Ovary (tissue), 7 donors: ENCODE measurements at regions not wholly inside any gene's neighbourhood (a gene's known extent, or its start where the extent isn't known, plus 50 kb on each side); places are given as distances from the start of the nearest gene placed in this dataset.
"Not testable (repeated sequence)": the region's sequence is repeated elsewhere in the genome, so short reads cannot be mapped to it uniquely, and the experiment has no call there.

ENCODE experiments used
- DNase-seq, 5 donors: peaks; one replicate each; pipeline ENCODE4 v3.0.0-alpha.2; 2019 to 2020
- H3K27ac ChIP-seq, 2 donors: fragments of 200-600 bp; one replicate each; pipeline versions ENCODE4 v1.5.1 to v1.8.0; 2019 to 2022
- H3K27me3 ChIP-seq: fragments of 200-600 bp; one replicate; pipeline ENCODE4 v1.8.0; 2022
- H3K36me3 ChIP-seq: fragments of 200-600 bp; sonication (generic); one replicate; pipeline ENCODE4 v1.5.1; 2019
- H3K4me1 ChIP-seq: one replicate; pipeline ENCODE4 v1.8.1; 2013; ENCODE audit warnings: mild to moderate bottlenecking, moderate library complexity; ENCODE audit not compliant: insufficient read depth
- H3K4me3 ChIP-seq: fragments of 200-600 bp; sonication (generic); one replicate; pipeline ENCODE4 v1.5.1; 2017
- H3K9me3 ChIP-seq, 2 donors: fragments of 200-600 bp in 1 of 2; sonication (generic) in 1 of 2; one replicate each; pipeline versions ENCODE4 v1.5.1 to v1.8.1; 2013 to 2019; ENCODE audit warnings: mild to moderate bottlenecking in 1 of 2, moderate library complexity in 1 of 2
- EP300 ChIP-seq: sonication (generic); formaldehyde crosslinking; IDR thresholded peaks from one replicate; pipeline ENCODE4 v1.6.1; 2017; ENCODE audit warnings: antibody characterized with exemption
- POLR2A ChIP-seq: fragments of 450-650 bp; IDR thresholded peaks from one replicate; pipeline ENCODE4 v1.6.1; 2017; ENCODE audit warnings: antibody characterized with exemption, mild to moderate bottlenecking, moderate library complexity
- WGBS, 3 donors: extraction: QIAGEN DNeasy Blood & Tissue Kit in 1 of 3; methylation state at CpG; one replicate each; pipeline versions ENCODE4 v1.1.5 to v1.1.7; 2013 to 2017; 5-methylcytosine and 5-hydroxymethylcytosine counted together
- intact Hi-C, 4 donors: fragments of 100-400 bp; cut with DNase I; formaldehyde crosslinking; loops; one replicate each; pipeline versions ENCODE4 v1.11.0 to v1.15.1; 2022 to 2023
- TF ChIP-seq, protein P1 (sequence below), 3 donors: fragments of 450-650 bp in 2 of 3; fragments of 200-600 bp in 1 of 3; IDR thresholded peaks; one replicate each; pipeline versions ENCODE4 v1.5.1 to v1.8.0; 2016 to 2022; ENCODE audit warnings: antibody characterized with exemption in 3 of 3, mild to moderate bottlenecking in 1 of 3
- donor health status: DM: no; HTN: no; CAD: no; lungs with moderate emphysema.
- donor health status: DM: no; HTN: no; CAD: no.
- donor health status: Bipolar disorder and iron deficiency.
- donor health status: DM: no; HTN: no; CAD: no.
- donor health status: DM: yes; HTN: yes; CAD: no.

DNA sequence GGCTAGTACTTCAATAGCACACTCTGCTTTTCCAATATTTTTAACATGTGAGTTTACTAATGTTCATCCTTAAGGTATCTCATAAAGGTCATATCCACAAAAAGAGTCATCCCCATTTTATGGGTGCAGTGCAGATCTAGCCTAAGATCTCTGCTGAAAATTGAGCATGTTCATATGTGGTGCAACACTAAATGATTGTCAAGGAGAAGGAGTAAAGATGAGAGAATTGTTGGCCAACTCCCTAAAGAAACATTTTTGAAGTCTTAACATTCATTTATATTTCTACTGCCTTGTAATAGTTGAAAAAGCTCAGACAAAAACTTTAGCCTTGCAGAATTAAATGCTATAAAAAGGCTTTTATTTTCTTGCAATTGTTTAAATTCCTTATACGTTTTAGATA is 1159.6 kb downstream of the TBL1XR1 start:
- no peak overlapping the region for H3K27ac ChIP-seq
- H3K4me3 ChIP-seq = no peak overlapping the region
- intact Hi-C loops = no loop called here
- no peak for DNase-seq
- 5 to 20% (median 12%) methylated on average over 1 of the region's 1 CpG for WGBS, 3 donors
- TF ChIP-seq POLR2A (no peak), EP300 (no peak)
- H3K36me3 ChIP-seq = no peaks in the 10 kb centered on the region
- peaks cover 4% of the 10 kb centered on the region for H3K27me3 ChIP-seq
- H3K4me1 ChIP-seq = no peaks in the 10 kb centered on the region
- H3K9me3 ChIP-seq = no peaks in the 10 kb centered on the region

DNA sequence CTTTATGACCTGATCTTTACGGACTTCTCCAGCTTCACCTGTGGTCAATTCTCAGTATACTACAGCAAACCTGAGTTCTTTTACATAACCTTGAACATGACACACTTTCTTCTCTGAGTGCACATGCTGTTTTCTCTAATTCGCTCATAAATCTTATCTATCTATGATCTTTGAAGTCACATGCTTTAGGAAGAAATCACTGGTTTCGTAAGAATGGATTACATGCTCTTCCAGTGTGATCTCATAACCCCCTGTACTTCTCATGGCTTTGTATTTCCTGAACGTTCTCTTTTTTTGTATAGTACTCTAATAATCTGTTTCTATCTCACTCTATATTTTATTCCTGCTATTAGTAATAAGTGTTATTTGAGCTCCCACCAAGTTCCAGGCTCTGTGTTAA is 1165.2 kb downstream of the TBL1XR1 start:
- Histone ChIP-seq H3K4me3 (no peak overlapping the region), H3K27me3 (no peaks in the 10 kb centered on the region), H3K27ac (no peak overlapping the region), H3K9me3 (no peaks in the 10 kb centered on the region), H3K36me3 (no peaks in the 10 kb centered on the region), H3K4me1 (no peaks in the 10 kb centered on the region)
- DNase-seq = no peak
- TF ChIP-seq, protein P1, sequence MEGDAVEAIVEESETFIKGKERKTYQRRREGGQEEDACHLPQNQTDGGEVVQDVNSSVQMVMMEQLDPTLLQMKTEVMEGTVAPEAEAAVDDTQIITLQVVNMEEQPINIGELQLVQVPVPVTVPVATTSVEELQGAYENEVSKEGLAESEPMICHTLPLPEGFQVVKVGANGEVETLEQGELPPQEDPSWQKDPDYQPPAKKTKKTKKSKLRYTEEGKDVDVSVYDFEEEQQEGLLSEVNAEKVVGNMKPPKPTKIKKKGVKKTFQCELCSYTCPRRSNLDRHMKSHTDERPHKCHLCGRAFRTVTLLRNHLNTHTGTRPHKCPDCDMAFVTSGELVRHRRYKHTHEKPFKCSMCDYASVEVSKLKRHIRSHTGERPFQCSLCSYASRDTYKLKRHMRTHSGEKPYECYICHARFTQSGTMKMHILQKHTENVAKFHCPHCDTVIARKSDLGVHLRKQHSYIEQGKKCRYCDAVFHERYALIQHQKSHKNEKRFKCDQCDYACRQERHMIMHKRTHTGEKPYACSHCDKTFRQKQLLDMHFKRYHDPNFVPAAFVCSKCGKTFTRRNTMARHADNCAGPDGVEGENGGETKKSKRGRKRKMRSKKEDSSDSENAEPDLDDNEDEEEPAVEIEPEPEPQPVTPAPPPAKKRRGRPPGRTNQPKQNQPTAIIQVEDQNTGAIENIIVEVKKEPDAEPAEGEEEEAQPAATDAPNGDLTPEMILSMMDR (IDR thresholded peaks at IDR 0.05) = no peak
- TF ChIP-seq POLR2A = no peak
- no peak for TF ChIP-seq EP300
- intact Hi-C loops = no loop called here
- 83 to 92% (median 89%) methylated on average over 4 of the region's 4 CpGs for WGBS, 3 donors

DNA sequence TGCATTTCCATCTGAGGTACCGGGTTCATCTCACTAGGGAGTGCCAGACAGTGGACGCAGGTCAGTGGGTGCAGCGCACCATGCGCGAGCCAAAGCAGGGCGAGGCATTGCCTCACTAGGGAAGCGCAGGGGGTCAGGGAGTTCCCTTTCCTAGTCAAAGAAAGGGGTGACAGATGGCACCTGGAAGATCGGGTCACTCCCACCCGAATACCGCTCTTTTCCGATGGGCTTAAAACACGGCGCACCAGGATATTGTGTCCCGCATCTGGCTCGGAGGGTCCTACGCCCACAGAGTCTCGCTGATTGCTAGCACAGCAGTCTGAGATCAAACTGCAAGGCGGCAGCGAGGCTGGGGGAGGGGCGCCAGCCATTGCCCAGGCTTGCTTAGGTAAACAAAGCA is 1157.1 kb downstream of the NAALADL2 start:
- H3K36me3 ChIP-seq, intact Hi-C loops, DNase-seq, H3K27me3 ChIP-seq, H3K9me3 ChIP-seq, H3K27ac ChIP-seq, H3K4me1 ChIP-seq, H3K4me3 ChIP-seq: not testable (repeated sequence)
- 93 to 97% (median 96%) methylated on average over 19 to 20 of the region's 20 CpGs for WGBS, 3 donors

DNA sequence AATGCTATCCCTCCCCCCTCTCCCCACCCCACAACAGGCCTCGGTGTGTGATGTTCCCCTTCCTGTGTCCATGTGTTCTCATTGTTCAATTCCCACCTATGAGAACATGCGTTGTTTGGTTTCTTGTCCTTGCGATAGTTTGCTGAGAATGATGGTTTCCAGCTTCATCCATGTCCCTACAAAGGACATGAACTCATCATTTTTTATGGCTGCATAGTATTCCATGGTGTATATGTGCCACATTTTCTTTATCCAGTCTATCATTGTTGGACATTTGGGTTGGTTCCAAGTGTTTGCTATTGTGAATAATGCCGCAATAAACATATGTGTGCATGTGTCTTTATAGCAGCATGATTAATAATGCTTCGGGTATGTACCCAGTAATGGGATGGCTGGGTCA is 1156.1 kb downstream of the NAALADL2 start:
- 94 to 96% (median 96%) methylated on average over 5 of the region's 5 CpGs for WGBS, 3 donors
- DNase-seq, H3K4me1 ChIP-seq, H3K9me3 ChIP-seq, H3K4me3 ChIP-seq, H3K36me3 ChIP-seq, H3K27me3 ChIP-seq, intact Hi-C loops, H3K27ac ChIP-seq: not testable (repeated sequence)

DNA sequence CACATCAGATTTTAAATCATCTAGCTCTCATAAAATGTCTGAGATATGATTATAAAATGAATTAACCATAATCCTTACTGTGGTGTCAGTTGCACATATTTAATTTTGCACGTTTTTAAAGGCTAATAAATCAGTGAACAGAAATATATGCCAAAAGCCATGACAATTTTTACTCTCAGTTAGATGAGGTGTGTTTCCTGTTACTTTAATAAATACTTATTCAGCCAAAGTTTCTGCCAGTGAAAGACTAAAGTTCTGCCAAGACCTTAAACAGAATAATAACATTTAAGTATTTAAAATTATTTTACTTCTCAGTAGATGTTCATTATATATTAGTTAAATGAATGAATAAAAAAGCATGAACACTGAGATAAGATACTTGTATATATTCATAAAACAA is 1150.1 kb downstream of the NAALADL2 start:
- no peak for DNase-seq
- H3K9me3 ChIP-seq = no peaks in the 10 kb centered on the region
- H3K27me3 ChIP-seq = no peaks in the 10 kb centered on the region
- H3K4me3 ChIP-seq = no peak overlapping the region
- no peak overlapping the region for H3K27ac ChIP-seq
- intact Hi-C loops = no loop called here
- no peaks in the 10 kb centered on the region for H3K36me3 ChIP-seq
- WGBS, 3 donors = 21 to 29% (median 25%) methylated on average over 1 of the region's 1 CpG
- TF ChIP-seq, protein P1 (IDR thresholded peaks at IDR 0.05) = no peak
- no peak for TF ChIP-seq POLR2A
- TF ChIP-seq EP300 = no peak
- H3K4me1 ChIP-seq = no peaks in the 10 kb centered on the region

DNA sequence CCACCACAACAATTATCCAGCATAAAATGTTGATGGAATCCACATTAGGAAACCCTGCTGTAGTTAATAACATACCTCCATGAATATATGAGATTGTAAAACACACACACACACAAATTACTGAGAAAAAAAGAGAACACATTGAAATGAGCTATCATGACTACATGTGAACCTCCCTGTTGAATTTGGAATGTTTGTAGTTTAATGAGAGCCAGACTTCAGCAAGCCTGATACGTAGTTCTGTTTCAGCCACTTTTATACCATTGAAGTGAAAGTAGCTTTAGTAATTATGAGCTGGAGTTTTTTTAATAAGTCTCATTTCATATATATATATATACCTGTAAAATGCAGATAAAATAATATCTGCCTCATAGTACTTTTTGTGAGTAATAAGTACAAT is 1146.4 kb downstream of the NAALADL2 start:
- 48 to 78% (median 52%) methylated on average over 1 of the region's 1 CpG for WGBS, 3 donors

More for the DNA sequence above, 1146.4 kb downstream of the NAALADL2 start:
- H3K36me3 ChIP-seq = no peaks in the 10 kb centered on the region
- TF ChIP-seq, protein P1 (IDR thresholded peaks at IDR 0.05) = no peak
- no peak for TF ChIP-seq POLR2A
- TF ChIP-seq EP300 = no peak
- intact Hi-C loops = no loop called here
- H3K4me1 ChIP-seq = no peaks in the 10 kb centered on the region
- DNase-seq = no peak
- H3K27me3 ChIP-seq = no peaks in the 10 kb centered on the region
- H3K9me3 ChIP-seq = no peaks in the 10 kb centered on the region
- H3K27ac ChIP-seq = no peak overlapping the region
- H3K4me3 ChIP-seq = no peak overlapping the region
